SK-N-MC (cell line): ENCODE measurements at regions not wholly inside any gene's neighbourhood (a gene's known extent, or its start where the extent isn't known, plus 50 kb on each side); places are given as distances from the start of the nearest gene placed in this dataset.
A peak's percentile ranks its signal among the peaks of the same experiment; 100 is the strongest.

Source experiments
- DNase-seq: peaks from one replicate; pipeline ENCODE4 v3.0.0-alpha.2; 2011; ENCODE audit warnings: low read depth, low spot score
- H3K27ac ChIP-seq: fragments of 200-600 bp; sonication (generic); 2 replicates; pipeline ENCODE4 v1.5.1; 2016; ENCODE audit warnings: mixed run types
- H3K36me3 ChIP-seq: fragments of 200-600 bp; sonication (generic); 2 replicates; pipeline ENCODE4 v1.6.1; 2017; ENCODE audit warnings: antibody characterized with exemption, low read length, mixed read lengths; ENCODE audit not compliant: insufficient read depth
- H3K4me3 ChIP-seq: fragments of 200-600 bp; sonication (generic); 2 replicates; pipeline ENCODE4 v1.5.1; 2016
- H3K9ac ChIP-seq: fragments of 200-600 bp; sonication (generic); 2 replicates; pipeline ENCODE4 v1.8.0; 2017; ENCODE audit warnings: mixed run types, mixed read lengths; ENCODE audit not compliant: insufficient read length
- H3K9me3 ChIP-seq: fragments of 200-600 bp; sonication (generic); 2 replicates; pipeline ENCODE4 v1.6.1; 2017; ENCODE audit warnings: low read depth, mild to moderate bottlenecking, antibody characterized with exemption, low read length, moderate library complexity, mixed read lengths
- EZH2 ChIP-seq: fragments of 200-600 bp; sonication (generic); IDR thresholded peaks from one replicate; pipeline ENCODE4 v1.6.1; 2017; ENCODE audit warnings: antibody characterized with exemption
- FOXP2 ChIP-seq: optimal IDR thresholded peaks from 2 replicates; pipeline ENCODE3; 2011; ENCODE audit warnings: mild to moderate bottlenecking, moderate library complexity; ENCODE audit not compliant: insufficient read depth; ENCODE audit errors: extremely low read length, control extremely low read depth
- POLR2AphosphoS5 ChIP-seq: IDR thresholded peaks from 2 replicates; pipeline ENCODE4 v1.6.1; 2012; ENCODE audit warnings: mild to moderate bottlenecking, low read depth, low read length, borderline replicate concordance

DNA sequence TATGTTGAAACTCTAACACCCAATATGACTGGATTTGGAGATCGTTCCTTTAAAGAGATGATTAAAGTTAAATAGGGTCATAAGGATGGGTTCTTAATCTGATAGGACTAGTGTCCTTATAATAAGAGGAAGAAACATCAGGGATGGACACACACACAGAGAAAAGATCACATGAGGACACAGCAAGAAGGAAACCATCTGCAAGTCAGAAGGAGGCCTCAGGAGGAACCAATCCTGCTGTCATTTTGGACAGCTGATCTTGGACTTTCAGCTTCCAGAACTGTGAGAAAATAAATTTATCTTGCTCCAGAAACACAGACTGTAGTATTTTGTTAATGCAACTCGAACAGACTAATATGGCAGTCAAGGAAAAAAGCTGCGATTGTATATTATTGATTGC is 631.5 kb downstream of the PCDH7 start:
- no peaks in the 10 kb centered on the region for H3K9me3 ChIP-seq
- no peak overlapping the region for H3K4me3 ChIP-seq
- H3K9ac ChIP-seq, result no peak overlapping the region
- TF ChIP-seq EZH2, result no peak
- TF ChIP-seq FOXP2, result no peak
- no peak for TF ChIP-seq POLR2AphosphoS5
- DNase-seq, result no peak
- H3K27ac ChIP-seq, result no peak overlapping the region
- H3K36me3 ChIP-seq, result no peaks in the 10 kb centered on the region

DNA sequence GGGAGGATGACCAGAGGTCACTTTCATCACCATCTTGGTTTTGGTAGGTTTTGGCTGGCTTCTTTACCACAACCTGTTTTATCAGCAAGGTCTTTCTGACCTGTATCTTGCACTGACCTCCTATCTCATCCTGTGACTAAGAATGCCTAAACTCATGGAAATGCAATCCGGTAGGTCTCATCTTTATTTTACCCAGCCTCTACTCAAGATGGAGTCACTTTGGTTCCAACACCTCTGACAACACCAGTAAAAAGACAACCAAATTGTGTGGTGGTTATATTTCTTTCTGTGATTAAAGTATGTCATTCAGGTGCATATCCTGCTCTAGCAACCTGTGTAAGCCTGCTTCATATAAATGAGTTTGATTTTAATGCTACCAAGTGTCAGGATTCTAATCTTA is 636.7 kb downstream of the PCDH7 start:
- TF ChIP-seq FOXP2 (no peak), POLR2AphosphoS5 (no peak), EZH2 (no peak)
- no peak overlapping the region for H3K9ac ChIP-seq
- no peaks in the 10 kb centered on the region for H3K36me3 ChIP-seq
- no peaks in the 10 kb centered on the region for H3K9me3 ChIP-seq
- no peak overlapping the region for H3K4me3 ChIP-seq
- no peak for DNase-seq
- H3K27ac ChIP-seq, result no peak overlapping the region

DNA sequence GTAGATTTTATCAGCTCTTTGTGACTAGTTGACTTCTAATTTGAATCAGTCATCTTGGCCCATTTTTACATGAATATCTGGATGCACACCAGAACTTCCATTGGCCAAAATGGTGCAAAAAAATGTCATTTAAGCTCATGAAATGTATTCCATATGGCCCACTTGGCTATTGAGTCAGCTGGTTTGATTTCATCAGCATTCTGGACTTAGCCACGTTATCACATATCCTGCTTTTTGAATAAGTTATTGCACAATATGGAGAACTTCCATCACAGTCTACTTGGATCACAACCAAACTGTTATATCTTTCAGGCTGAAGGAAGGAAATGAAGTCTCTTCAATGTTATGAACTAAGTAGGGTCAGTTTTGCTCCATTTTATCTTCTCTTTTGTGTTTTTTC is 640.6 kb downstream of the PCDH7 start:
- H3K9ac ChIP-seq, result no peak overlapping the region
- DNase-seq, result no peak
- no peaks in the 10 kb centered on the region for H3K9me3 ChIP-seq
- H3K36me3 ChIP-seq, result no peaks in the 10 kb centered on the region
- TF ChIP-seq EZH2 (no peak), POLR2AphosphoS5 (no peak), FOXP2 (no peak)
- H3K4me3 ChIP-seq, result no peak overlapping the region
- H3K27ac ChIP-seq, result no peak overlapping the region

DNA sequence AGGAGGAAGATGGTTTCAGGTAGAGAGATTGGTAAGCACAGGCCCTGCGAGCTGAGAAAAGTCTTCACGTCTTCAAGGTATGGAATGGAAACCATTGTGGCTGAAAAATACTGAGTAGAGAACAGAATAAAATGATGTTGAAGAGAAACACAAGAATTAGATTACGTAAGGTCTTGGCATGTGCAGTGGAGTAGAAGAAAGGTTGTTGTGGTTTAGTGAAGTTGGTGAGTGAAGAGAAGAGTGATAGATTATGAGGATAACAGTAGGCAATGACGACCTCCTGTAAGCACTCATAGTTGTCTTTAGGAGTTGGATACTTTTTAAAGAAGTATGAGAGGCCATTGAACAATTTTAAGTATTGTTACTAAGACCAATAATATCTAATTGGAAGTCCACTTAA is 642.6 kb downstream of the PCDH7 start:
- no peak overlapping the region for H3K27ac ChIP-seq
- no peaks in the 10 kb centered on the region for H3K9me3 ChIP-seq
- H3K9ac ChIP-seq, result no peak overlapping the region
- DNase-seq, result no peak
- TF ChIP-seq FOXP2 (no peak), EZH2 (no peak), POLR2AphosphoS5 (no peak)
- H3K4me3 ChIP-seq, result no peak overlapping the region
- no peaks in the 10 kb centered on the region for H3K36me3 ChIP-seq

DNA sequence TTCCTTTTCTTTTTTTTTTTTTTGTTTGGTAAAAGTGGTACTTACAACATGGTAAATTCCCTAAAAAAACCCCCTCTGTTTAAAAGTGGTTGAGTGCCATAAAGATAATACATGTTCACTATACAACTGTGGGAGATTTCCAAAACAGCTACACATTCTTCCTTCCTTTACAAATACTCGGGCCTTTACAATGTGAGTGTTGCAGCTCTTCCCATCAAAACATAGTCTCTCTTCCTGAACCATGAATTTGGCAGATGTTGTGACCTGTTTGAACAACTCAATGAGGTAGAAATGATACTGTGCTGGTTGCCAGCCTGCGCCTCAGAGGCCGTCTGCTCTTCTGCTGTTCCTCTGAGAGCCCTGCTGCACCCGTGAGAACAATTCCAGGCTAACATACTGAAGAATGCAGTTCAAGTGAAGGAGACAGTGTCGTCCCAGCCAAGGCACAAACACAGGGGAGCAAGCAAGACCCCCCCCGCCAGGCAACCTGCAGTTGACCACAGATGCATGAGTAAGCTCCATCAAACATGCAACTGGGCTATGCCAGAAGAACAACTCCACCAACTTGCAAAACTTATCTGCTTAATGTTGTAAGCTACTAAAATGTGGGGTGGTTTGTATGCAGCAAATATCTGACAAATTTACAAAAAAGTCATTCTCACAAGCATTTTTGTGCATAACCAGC is 645.0 kb downstream of the PCDH7 start:
- no peak for DNase-seq
- no peak overlapping the region for H3K27ac ChIP-seq
- H3K36me3 ChIP-seq, result no peaks in the 10 kb centered on the region
- no peak for TF ChIP-seq EZH2
- TF ChIP-seq POLR2AphosphoS5, result no peak
- no peak for TF ChIP-seq FOXP2
- H3K4me3 ChIP-seq, result no peak overlapping the region
- H3K9ac ChIP-seq, result no peak overlapping the region
- no peaks in the 10 kb centered on the region for H3K9me3 ChIP-seq

DNA sequence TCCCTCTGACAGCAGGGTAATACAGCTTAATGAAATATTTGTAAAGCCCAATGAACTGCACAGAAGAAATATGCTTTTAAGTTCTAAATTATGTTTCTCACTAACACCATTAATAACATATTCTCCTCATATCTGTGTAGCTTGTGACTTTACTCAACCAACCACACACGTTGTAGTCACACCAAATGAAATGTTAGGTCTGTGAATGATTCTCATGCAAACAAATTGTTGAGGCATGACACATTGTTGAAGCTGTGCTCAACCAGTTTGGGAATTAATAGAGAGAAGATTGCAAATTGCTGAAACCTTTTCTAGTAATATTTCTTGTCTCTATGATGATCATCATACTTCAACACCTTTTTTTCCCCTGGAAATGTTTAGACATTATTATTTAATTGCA is 645.9 kb downstream of the PCDH7 start:
- DNase-seq, result no peak
- Histone ChIP-seq H3K27ac (no peak overlapping the region), H3K36me3 (no peaks in the 10 kb centered on the region), H3K4me3 (no peak overlapping the region), H3K9ac (no peak overlapping the region), H3K9me3 (no peaks in the 10 kb centered on the region)
- TF ChIP-seq POLR2AphosphoS5 (no peak), EZH2 (no peak), FOXP2 (no peak)

DNA sequence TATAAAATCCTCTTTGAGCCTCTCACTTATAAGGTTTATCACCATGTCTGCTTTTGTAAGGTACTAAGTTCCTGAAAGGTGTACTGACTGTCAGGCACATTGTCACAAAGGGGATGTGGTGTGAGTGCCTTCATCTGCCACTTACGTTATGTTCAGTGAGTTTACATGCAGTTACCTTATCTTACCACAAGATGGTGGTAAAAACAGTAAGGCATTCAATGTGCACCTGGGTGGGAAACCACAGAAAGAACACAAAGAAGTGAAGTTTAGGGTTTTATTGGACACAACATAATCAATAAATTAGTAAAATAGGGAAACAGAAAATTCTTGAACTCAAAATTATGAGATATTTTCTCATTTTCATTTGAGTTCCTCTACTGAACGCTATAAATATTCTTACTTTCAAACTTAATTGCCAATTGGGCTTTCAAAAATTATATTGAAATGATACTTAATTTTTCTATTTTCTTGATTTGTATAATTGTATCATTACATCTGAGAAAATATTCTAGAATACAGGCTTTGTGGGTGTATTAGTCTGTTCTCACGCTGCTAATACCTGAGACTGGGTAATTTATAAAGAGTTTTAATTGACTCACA is 650.8 kb downstream of the PCDH7 start:
- Histone ChIP-seq H3K9me3 (no peaks in the 10 kb centered on the region), H3K9ac (no peak overlapping the region), H3K36me3 (no peaks in the 10 kb centered on the region), H3K27ac (no peak overlapping the region), H3K4me3 (no peak overlapping the region)
- peak; percentile 1 for DNase-seq
- TF ChIP-seq EZH2 (no peak), POLR2AphosphoS5 (no peak), FOXP2 (no peak)

DNA sequence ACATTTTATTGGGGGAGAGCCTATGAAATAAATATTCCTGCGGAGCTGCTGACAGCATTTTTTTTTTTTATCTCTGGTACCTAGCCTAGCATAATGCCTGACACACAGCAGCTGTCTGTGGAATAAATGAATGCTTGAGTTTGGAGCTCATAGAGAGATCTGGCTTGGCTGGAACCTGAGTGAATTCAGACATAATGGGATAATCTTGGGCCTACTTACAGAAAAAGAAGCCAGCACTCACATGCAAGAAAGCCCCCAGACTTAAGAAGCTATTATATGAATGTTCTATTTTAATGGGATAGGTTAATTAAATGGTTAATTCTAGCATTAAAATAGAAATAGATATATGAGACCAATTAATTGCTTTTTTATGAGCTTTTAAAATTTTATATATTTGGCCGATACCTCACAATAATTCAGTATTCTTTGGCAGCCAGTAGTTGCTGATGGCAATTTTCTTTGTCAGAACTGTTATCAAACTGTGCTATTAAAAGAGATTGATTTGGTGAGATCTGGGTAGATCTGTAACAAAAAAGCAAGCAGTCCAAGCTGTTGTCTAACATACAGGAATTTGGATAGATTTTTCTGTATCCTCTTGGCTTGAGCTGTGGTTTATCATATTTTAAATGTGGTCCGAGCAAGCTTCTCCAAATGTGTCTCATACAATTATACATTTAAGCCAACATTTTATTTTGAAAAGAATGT is 654.2 kb downstream of the PCDH7 start:
- no peak overlapping the region for H3K4me3 ChIP-seq
- no peaks in the 10 kb centered on the region for H3K36me3 ChIP-seq
- no peak for DNase-seq
- TF ChIP-seq POLR2AphosphoS5, result no peak
- TF ChIP-seq FOXP2, result no peak
- no peak for TF ChIP-seq EZH2
- H3K27ac ChIP-seq, result no peak overlapping the region
- no peak overlapping the region for H3K9ac ChIP-seq
- no peaks in the 10 kb centered on the region for H3K9me3 ChIP-seq

DNA sequence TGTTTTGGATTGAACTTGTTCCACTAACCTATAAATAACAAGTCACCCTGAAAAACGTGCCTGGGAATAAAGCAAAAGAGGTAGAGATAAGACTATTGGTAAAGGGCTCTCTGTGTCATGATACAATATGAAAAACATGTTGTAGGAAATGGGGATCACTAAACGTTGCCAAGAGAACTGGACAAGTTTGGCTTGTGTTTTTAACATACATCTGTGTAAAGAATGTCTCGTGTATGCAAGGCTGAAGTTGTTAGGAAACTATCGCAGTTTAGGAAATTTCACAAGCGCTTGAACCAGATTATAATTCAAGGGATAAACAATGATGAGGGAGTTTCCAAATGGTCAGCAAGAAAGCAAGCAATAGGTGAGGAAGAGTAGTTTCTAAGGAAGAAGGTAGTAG is 655.8 kb downstream of the PCDH7 start:
- no peak overlapping the region for H3K4me3 ChIP-seq
- no peak overlapping the region for H3K9ac ChIP-seq
- H3K36me3 ChIP-seq, result no peaks in the 10 kb centered on the region
- no peak for TF ChIP-seq FOXP2
- TF ChIP-seq EZH2, result no peak
- no peak for TF ChIP-seq POLR2AphosphoS5
- no peak for DNase-seq
- H3K27ac ChIP-seq, result no peak overlapping the region
- H3K9me3 ChIP-seq, result no peaks in the 10 kb centered on the region
